Uterus (tissue), 3 donors: ENCODE measurements at regions not wholly inside any gene's neighbourhood (a gene's known extent, or its start where the extent isn't known, plus 50 kb on each side); places are given as distances from the start of the nearest gene placed in this dataset.

Experiments
- DNase-seq, 2 donors: peaks; one replicate each; pipeline ENCODE4 v3.0.0-alpha.2; 2019 to 2020
- H3K27ac ChIP-seq, 2 donors: fragments of 200-600 bp; sonication (generic); 1 replicate in 1 of 2; 2 replicates in 1 of 2; pipeline ENCODE4 v1.5.1; 2016 to 2018
- H3K27me3 ChIP-seq, 2 donors: fragments of 200-600 bp; sonication (generic); one replicate each; pipeline ENCODE4 v1.5.1; 2018 to 2019; ENCODE audit warnings: control low read depth in 1 of 2
- H3K36me3 ChIP-seq, 2 donors: fragments of 200-600 bp; sonication (generic); one replicate each; pipeline ENCODE4 v1.5.1; 2019; ENCODE audit warnings: control low read depth in 1 of 2
- H3K4me1 ChIP-seq, 2 donors: fragments of 200-600 bp; sonication (generic); one replicate each; pipeline ENCODE4 v1.5.1; 2018 to 2019; ENCODE audit warnings: control low read depth in 1 of 2
- H3K4me3 ChIP-seq, 2 donors: fragments of 200-600 bp; sonication (generic); 1 replicate in 1 of 2; 2 replicates in 1 of 2; pipeline ENCODE4 v1.5.1; 2018 to 2019; ENCODE audit warnings: mild to moderate bottlenecking in 1 of 2
- H3K9me3 ChIP-seq, 2 donors: fragments of 200-600 bp; sonication (generic); one replicate each; pipeline ENCODE4 v1.5.1; 2019; ENCODE audit warnings: control low read depth in 1 of 2
- POLR2A ChIP-seq, 2 donors: fragments of 450-650 bp; IDR thresholded peaks; one replicate each; pipeline ENCODE4 v1.6.1; 2016; ENCODE audit warnings: antibody characterized with exemption in 2 of 2, mild to moderate bottlenecking in 1 of 2, moderate library complexity in 1 of 2
- intact Hi-C: fragments of 100-400 bp; cut with DNase I; formaldehyde crosslinking; loops from one replicate; pipeline ENCODE4 v1.15.1; 2023; ENCODE audit warnings: low total_unique reads
- TF ChIP-seq, protein P1 (sequence below), 4 experiments: fragments of 200-600 bp in 2 of 4; fragments of 450-650 bp in 2 of 4; sonication (generic) in 2 of 4; IDR thresholded peaks; one replicate each; pipeline ENCODE4 v1.5.1; 2016 to 2019; ENCODE audit warnings: antibody characterized with exemption in 4 of 4, mild to moderate bottlenecking in 2 of 4, moderate library complexity in 1 of 4
- donor health status: DM: yes; HTN: yes; CAD: no.

DNA sequence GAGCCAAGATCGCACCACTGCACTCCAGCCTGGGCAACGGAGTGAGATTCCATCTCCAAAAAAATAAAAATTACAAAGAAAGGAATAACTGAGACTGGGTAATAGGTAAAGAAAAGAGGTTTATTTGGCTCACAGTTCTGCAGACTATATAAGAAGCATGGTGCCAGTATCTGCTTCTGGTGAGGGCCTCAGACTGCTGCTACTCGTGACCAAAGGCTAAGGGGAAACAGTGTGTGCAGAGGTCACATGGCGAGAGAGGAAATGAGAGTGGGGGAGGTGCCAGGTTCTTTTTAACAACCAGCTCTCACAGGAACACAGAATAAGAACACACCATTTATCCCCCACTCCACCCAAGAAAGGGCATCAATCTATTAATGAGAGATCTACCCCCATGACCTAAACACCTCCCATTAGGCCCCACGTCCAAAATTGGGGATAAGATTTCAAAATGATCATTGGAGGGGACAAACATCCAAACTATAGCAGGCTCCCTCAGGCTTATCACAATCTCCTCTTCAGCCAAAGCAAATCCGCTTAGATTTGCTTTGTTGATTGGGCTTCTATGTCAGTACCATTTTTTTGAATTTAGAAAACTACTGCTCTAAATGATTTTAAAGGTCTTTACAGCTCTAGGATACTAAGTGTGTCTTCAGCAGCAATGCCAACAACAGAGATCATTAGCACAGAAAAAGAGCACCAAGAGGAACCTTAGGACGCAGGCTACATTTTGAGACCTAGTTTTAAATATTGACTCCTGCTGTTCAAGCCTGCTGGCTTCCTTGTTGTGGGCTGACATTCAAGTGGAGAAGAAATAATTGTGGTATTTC, 84.2 kb upstream of the TBL1XR1 start:
- TF ChIP-seq, protein P1, sequence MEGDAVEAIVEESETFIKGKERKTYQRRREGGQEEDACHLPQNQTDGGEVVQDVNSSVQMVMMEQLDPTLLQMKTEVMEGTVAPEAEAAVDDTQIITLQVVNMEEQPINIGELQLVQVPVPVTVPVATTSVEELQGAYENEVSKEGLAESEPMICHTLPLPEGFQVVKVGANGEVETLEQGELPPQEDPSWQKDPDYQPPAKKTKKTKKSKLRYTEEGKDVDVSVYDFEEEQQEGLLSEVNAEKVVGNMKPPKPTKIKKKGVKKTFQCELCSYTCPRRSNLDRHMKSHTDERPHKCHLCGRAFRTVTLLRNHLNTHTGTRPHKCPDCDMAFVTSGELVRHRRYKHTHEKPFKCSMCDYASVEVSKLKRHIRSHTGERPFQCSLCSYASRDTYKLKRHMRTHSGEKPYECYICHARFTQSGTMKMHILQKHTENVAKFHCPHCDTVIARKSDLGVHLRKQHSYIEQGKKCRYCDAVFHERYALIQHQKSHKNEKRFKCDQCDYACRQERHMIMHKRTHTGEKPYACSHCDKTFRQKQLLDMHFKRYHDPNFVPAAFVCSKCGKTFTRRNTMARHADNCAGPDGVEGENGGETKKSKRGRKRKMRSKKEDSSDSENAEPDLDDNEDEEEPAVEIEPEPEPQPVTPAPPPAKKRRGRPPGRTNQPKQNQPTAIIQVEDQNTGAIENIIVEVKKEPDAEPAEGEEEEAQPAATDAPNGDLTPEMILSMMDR (IDR thresholded peaks at IDR 0.05) = no peak
- TF ChIP-seq POLR2A (IDR thresholded peaks at IDR 0.05) = no peak
- H3K36me3 ChIP-seq = no peaks in the 10 kb centered on the region
- no peak overlapping the region for H3K27ac ChIP-seq
- no peak for DNase-seq
- no peak overlapping the region for H3K4me3 ChIP-seq
- no peaks in the 10 kb centered on the region for H3K27me3 ChIP-seq
- intact Hi-C loops = no loop called here
- no peaks in the 10 kb centered on the region for H3K4me1 ChIP-seq
- no peaks in the 10 kb centered on the region for H3K9me3 ChIP-seq

DNA sequence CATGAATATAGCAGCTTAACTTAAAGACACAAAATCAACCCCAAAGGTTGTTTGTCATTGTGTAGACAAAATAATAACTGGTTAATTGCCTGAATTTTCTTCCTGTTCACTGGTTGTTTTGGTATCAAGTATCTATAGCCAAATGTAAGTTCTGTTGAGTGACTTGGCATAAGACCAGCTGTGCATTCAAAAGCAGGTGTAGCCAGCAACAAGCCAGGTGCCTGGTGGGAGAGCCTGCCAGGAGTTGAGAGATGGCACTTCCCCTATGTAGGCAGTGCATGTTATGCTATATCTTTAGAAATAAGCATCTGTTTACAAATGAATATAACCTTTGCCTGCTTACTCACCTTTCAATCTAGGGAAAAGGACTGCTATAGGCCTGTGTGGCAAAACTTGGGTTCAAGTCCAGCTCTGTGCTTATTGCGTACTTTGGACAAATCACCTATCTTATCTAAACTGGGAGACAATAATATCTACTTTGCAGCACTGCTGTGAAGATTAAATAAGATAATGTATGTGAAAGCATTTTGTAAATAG, 84.9 kb upstream of the TBL1XR1 start:
- TF ChIP-seq POLR2A (IDR thresholded peaks at IDR 0.05) = no peak
- TF ChIP-seq, protein P1 (IDR thresholded peaks at IDR 0.05) = no peak
- Histone ChIP-seq H3K27ac (no peak overlapping the region), H3K9me3 (no peaks in the 10 kb centered on the region), H3K4me3 (no peak overlapping the region), H3K27me3 (no peaks in the 10 kb centered on the region), H3K4me1 (no peaks in the 10 kb centered on the region), H3K36me3 (no peaks in the 10 kb centered on the region)
- DNase-seq = no peak
- intact Hi-C loops = no loop called here

DNA sequence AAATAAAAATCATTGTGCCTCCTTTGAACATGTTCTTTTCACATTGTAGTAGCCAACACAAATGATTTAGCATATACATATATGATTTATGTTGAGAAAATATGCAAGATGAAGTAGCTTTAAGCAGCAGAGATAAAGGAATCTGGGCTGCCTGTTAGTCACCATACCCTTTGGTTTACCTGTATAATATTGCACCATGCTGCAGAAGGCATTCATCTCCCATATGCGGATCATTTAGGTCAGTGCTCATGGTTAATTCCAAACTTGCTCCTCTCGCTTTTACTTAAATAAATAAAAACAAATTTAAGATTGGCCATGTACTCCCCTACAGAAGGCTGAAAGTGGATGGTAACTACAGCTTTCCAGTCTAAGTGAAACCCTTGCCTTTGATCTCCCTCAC, 86.7 kb upstream of the TBL1XR1 start:
- Histone ChIP-seq H3K36me3 (no peaks in the 10 kb centered on the region), H3K4me1 (no peaks in the 10 kb centered on the region), H3K9me3 (no peaks in the 10 kb centered on the region), H3K27ac (no peak overlapping the region), H3K4me3 (no peak overlapping the region), H3K27me3 (no peaks in the 10 kb centered on the region)
- no peak for DNase-seq
- TF ChIP-seq POLR2A (IDR thresholded peaks at IDR 0.05) = no peak
- TF ChIP-seq, protein P1 (IDR thresholded peaks at IDR 0.05) = no peak
- intact Hi-C loops = no loop called here

DNA sequence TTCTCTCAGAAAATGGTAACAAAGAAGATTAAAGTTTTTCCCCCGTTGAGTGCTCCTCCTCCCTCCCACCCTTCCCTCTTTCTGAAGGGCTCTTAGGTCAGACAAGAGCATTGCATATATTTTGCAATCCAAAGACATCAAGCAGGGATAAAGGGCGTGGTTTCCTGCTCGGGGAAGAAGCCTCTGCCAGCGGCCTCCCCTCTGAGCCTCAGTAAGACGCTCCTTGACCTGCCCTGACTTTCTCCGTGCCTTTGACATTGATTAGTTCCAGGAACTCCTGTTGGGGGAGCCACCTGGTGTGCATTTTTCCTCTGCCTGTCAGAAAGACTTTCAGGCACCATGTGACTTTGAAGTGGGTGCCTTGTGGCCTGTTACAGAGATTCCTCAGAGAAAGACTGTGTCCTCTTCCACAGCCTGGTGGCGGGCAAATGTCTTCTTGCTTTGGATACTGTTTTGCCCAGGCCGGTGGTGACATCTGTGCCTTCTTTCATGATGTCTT, 87.2 kb upstream of the TBL1XR1 start:
- H3K27me3 ChIP-seq = no peaks in the 10 kb centered on the region
- intact Hi-C loops = no loop called here
- peak; percentile 55 to 65 for DNase-seq
- H3K27ac ChIP-seq = no peak overlapping the region
- no peaks in the 10 kb centered on the region for H3K9me3 ChIP-seq
- no peak overlapping the region for H3K4me3 ChIP-seq
- no peak for TF ChIP-seq POLR2A (IDR thresholded peaks at IDR 0.05)
- TF ChIP-seq, protein P1 (IDR thresholded peaks at IDR 0.05) = no peak
- no peaks in the 10 kb centered on the region for H3K36me3 ChIP-seq
- H3K4me1 ChIP-seq = no peaks in the 10 kb centered on the region

DNA sequence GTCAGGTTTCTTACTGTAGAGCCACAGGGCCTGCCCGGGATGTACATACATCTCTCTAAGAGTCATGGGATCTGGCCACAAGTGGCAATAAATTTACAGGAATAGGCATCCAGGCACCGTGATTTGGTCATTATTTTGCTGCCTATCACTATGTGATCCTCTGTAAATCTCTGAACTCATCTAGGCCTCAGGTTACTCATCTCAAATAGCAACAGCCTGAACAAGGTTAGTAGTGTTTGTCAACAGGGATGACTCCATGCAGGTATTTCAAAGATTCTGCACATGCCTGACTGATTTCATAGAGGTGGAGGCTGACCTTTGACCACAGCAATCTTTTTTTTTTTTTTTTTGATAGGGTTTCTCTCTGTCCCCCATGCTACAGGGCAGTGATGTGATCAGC, 88.8 kb upstream of the TBL1XR1 start:
- Histone ChIP-seq H3K4me3 (no peak overlapping the region), H3K27ac (no peak overlapping the region), H3K36me3 (no peaks in the 10 kb centered on the region), H3K9me3 (no peaks in the 10 kb centered on the region), H3K27me3 (no peaks in the 10 kb centered on the region), H3K4me1 (no peaks in the 10 kb centered on the region)
- TF ChIP-seq, protein P1 (IDR thresholded peaks at IDR 0.05) = no peak
- TF ChIP-seq POLR2A (IDR thresholded peaks at IDR 0.05) = no peak
- intact Hi-C loops = no loop called here
- no peak for DNase-seq
